Panc1 (cell line): ENCODE measurements at regions not wholly inside any gene's neighbourhood (a gene's known extent, or its start where the extent isn't known, plus 50 kb on each side); places are given as distances from the start of the nearest gene placed in this dataset.

ENCODE experiments used
- ATAC-seq: fragments of 200-7000 bp; cut with Tn5 transposase; 2 replicates; pipeline ENCODE4 v1.9.1; 2020; ENCODE audit warnings: mild to moderate bottlenecking, moderate library complexity
- BruUV-seq: library from RNA; stranded (reverse); fragments of 400-500 nt; replicated peaks from 2 replicates; lab custom pipeline; 2021; lab: Mats Ljungman, UMichigan
- CTCF ChIA-PET: fragments of 300-600 bp; sonication (Branson Sonifier 250); formaldehyde crosslinking; loops from one replicate; lab custom pipeline; 2022; ENCODE audit warnings: antibody characterized with exemption; lab: Charles Lee
- POLR2A ChIA-PET: fragments of 300-600 bp; sonication (Branson Sonifier 250); formaldehyde crosslinking; loops from one replicate; lab custom pipeline; 2022; ENCODE audit warnings: antibody characterized with exemption; lab: Charles Lee
- DNase-seq: peaks from one replicate; pipeline ENCODE4 v3.0.0-alpha.2; 2010; ENCODE audit warnings: low read depth, low spot score
- H3K27ac ChIP-seq: 2 replicates; pipeline ENCODE4 v1.5.1; 2011; ENCODE audit warnings: mild to moderate bottlenecking, low read length, inconsistent platforms
- H3K27me3 ChIP-seq: fragments of 200-500 bp; sonication (Bioruptor generic); 2 replicates; pipeline ENCODE4 v1.6.0; 2014; ENCODE audit warnings: low read length, inconsistent platforms; ENCODE audit not compliant: control insufficient read depth, insufficient read depth
- H3K36me3 ChIP-seq: fragments of 200-500 bp; sonication (Bioruptor generic); 2 replicates; pipeline ENCODE4 v1.5.1; 2014; ENCODE audit warnings: inconsistent platforms, mild to moderate bottlenecking, low read length, moderate library complexity; ENCODE audit not compliant: control insufficient read depth, insufficient read depth
- H3K4me1 ChIP-seq: 2 replicates; pipeline ENCODE4 v1.5.1; 2011; ENCODE audit warnings: inconsistent platforms, mild to moderate bottlenecking, low read length, moderate library complexity; ENCODE audit not compliant: control insufficient read depth, insufficient read depth
- H3K4me3 ChIP-seq, 2 experiments: 2 replicates each; pipeline ENCODE4 v1.5.1; 2011 to 2012; ENCODE audit warnings: low read depth in 2 of 2, low read length in 2 of 2, mild to moderate bottlenecking in 2 of 2, inconsistent platforms in 1 of 2, moderate library complexity in 1 of 2
- H3K9me3 ChIP-seq: fragments of 200-500 bp; sonication (Bioruptor generic); 2 replicates; pipeline ENCODE4 v1.5.1; 2014; ENCODE audit warnings: low read depth, mild to moderate bottlenecking, inconsistent platforms, low read length, moderate library complexity; ENCODE audit not compliant: control insufficient read depth, insufficient read depth
- POLR2AphosphoS5 ChIP-seq: IDR thresholded peaks from 2 replicates; pipeline ENCODE4 v1.6.1; 2012; ENCODE audit warnings: mild to moderate bottlenecking, low read depth, low read length, moderate library complexity
- SIN3A ChIP-seq: IDR thresholded peaks from 2 replicates; pipeline ENCODE4 v1.6.1; 2012; ENCODE audit warnings: low read depth, mild to moderate bottlenecking, low read length, moderate library complexity, borderline replicate concordance; ENCODE audit not compliant: insufficient read depth
- TCF7L2 ChIP-seq: IDR thresholded peaks from 2 replicates; pipeline ENCODE4 v1.6.1; 2011; ENCODE audit warnings: mild to moderate bottlenecking, low read depth, low read length, inconsistent platforms
- in situ Hi-C: cut with HindIII; loops from 2 replicates; pipeline ENCODE4 v1.10.0; 2016; ENCODE audit warnings: low sequenced_read_pairs, low pct_unique_long_range_greater_than_20kb
- intact Hi-C: fragments of 100-400 bp; cut with micrococcal nuclease; formaldehyde crosslinking; loops from one replicate; pipeline ENCODE4 v1.10.0; 2022; ENCODE audit not compliant: unreplicated experiment
- TF ChIP-seq, protein P1 (sequence below), 2 experiments: IDR thresholded peaks; 2 replicates each; pipeline ENCODE4 v1.6.1; 2011 to 2012; ENCODE audit warnings: low read depth in 2 of 2, control low read depth in 1 of 2, low read length in 1 of 2, mild to moderate bottlenecking in 1 of 2, moderate library complexity in 1 of 2; ENCODE audit not compliant: insufficient read depth in 1 of 2
- TF ChIP-seq, protein P2 (sequence below): fragments of 450-650 bp; IDR thresholded peaks from 2 replicates; pipeline ENCODE4 v1.5.1; 2017; ENCODE audit warnings: mild to moderate bottlenecking

DNA sequence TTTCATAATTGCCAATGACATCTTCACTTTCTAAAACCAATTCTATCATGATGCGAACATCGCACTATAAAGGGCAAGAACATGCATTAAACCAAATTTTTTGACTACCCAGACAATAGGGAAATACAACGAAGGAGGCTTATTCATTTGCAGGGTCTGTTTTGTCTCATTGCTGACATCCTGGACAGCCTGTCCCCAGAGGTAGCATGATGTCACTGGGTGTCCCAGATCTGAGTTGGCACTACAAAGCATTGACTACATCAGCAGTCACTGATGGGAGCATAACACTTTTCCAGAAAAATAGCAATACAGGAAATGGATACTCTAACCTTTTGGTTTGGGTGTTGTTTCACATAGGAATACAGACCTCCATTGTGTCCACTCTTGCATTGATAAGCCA lies 180.3 kb downstream of the TMEM182 start:
- Histone ChIP-seq H3K36me3 (no peaks in the 10 kb centered on the region), H3K4me1 (no peaks in the 10 kb centered on the region), H3K9me3 (peaks cover 8% of the 10 kb centered on the region; the same call in 1 of the 2 replicates), H3K27ac (no peak overlapping the region), H3K27me3 (no peaks in the 10 kb centered on the region), H3K4me3 (no peak overlapping the region)
- intact Hi-C loops: no loop called here
- TF ChIP-seq, protein P1, sequence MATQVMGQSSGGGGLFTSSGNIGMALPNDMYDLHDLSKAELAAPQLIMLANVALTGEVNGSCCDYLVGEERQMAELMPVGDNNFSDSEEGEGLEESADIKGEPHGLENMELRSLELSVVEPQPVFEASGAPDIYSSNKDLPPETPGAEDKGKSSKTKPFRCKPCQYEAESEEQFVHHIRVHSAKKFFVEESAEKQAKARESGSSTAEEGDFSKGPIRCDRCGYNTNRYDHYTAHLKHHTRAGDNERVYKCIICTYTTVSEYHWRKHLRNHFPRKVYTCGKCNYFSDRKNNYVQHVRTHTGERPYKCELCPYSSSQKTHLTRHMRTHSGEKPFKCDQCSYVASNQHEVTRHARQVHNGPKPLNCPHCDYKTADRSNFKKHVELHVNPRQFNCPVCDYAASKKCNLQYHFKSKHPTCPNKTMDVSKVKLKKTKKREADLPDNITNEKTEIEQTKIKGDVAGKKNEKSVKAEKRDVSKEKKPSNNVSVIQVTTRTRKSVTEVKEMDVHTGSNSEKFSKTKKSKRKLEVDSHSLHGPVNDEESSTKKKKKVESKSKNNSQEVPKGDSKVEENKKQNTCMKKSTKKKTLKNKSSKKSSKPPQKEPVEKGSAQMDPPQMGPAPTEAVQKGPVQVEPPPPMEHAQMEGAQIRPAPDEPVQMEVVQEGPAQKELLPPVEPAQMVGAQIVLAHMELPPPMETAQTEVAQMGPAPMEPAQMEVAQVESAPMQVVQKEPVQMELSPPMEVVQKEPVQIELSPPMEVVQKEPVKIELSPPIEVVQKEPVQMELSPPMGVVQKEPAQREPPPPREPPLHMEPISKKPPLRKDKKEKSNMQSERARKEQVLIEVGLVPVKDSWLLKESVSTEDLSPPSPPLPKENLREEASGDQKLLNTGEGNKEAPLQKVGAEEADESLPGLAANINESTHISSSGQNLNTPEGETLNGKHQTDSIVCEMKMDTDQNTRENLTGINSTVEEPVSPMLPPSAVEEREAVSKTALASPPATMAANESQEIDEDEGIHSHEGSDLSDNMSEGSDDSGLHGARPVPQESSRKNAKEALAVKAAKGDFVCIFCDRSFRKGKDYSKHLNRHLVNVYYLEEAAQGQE (IDR thresholded peaks at IDR 0.05; ENCODE audit: insufficient read depth in 1 of 2, low read depth in 2 of 2, low read length in 1 of 2): no peak
- TF ChIP-seq SIN3A (no peak), TCF7L2 (no peak), POLR2AphosphoS5 (no peak)
- TF ChIP-seq, protein P2, sequence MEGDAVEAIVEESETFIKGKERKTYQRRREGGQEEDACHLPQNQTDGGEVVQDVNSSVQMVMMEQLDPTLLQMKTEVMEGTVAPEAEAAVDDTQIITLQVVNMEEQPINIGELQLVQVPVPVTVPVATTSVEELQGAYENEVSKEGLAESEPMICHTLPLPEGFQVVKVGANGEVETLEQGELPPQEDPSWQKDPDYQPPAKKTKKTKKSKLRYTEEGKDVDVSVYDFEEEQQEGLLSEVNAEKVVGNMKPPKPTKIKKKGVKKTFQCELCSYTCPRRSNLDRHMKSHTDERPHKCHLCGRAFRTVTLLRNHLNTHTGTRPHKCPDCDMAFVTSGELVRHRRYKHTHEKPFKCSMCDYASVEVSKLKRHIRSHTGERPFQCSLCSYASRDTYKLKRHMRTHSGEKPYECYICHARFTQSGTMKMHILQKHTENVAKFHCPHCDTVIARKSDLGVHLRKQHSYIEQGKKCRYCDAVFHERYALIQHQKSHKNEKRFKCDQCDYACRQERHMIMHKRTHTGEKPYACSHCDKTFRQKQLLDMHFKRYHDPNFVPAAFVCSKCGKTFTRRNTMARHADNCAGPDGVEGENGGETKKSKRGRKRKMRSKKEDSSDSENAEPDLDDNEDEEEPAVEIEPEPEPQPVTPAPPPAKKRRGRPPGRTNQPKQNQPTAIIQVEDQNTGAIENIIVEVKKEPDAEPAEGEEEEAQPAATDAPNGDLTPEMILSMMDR: no peak
- POLR2A ChIA-PET: no interaction called here
- CTCF ChIA-PET: no interaction called here
- no peak for ATAC-seq
- DNase-seq: no peak
- in situ Hi-C loops: no loop called here
- no TSS peak for BruUV-seq

DNA sequence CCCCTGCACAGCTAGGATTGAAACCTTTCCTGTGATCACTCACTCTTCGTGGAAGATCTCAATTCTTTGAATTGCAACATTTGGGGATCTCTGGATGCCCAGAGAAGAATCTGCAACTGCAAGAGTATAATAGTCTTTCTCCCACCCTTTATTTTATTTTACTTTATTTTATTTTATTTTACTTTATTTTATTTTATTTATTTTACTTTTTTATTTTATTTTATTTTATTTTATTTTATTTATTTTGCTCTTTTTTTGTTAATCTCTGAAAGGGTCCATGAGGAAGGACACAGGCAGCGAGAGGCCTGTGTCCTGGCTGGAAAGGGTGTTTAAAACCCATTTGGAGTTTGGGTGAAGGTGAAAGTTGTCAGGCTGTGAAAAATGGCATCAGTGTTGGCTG lies 181.4 kb downstream of the TMEM182 start:
- BruUV-seq: no TSS peak
- CTCF ChIA-PET: no interaction called here
- in situ Hi-C loops: no loop called here
- no peak for TF ChIP-seq POLR2AphosphoS5
- no peak for TF ChIP-seq TCF7L2
- no peak for TF ChIP-seq SIN3A
- TF ChIP-seq, protein P2: no peak
- TF ChIP-seq, protein P1 (IDR thresholded peaks at IDR 0.05; ENCODE audit: insufficient read depth in 1 of 2, low read depth in 2 of 2, low read length in 1 of 2): no peak
- intact Hi-C loops: no loop called here
- Histone ChIP-seq H3K4me1 (no peaks in the 10 kb centered on the region), H3K36me3 (no peaks in the 10 kb centered on the region), H3K27ac (no peak overlapping the region), H3K4me3 (no peak overlapping the region), H3K27me3 (no peaks in the 10 kb centered on the region), H3K9me3 (peaks cover 8% of the 10 kb centered on the region; the same call in 1 of the 2 replicates)
- ATAC-seq: no peak
- POLR2A ChIA-PET: no interaction called here
- no peak for DNase-seq
